ENCODE measurements at regions not wholly inside any gene's neighbourhood (a gene's known extent, or its start where the extent isn't known, plus 50 kb on each side); places are given as distances from the start of the nearest gene placed in this dataset.
A peak's percentile ranks its signal among the peaks of the same experiment; 100 is the strongest.

GRCh38 chr12:126858560-126858959 lies 1408.4 kb upstream of the TMEM132C start:
- TF ChIP-seq CTCF (IDR thresholded peaks at IDR 0.05; ENCODE audit: insufficient read depth, low read length, missing control alignments), result no peak
- ChIA-PET CTCF (no interaction called here), POLR2A (no interaction called here)
- no peak overlapping the region for H3K4me3 ChIP-seq (ENCODE audit: low read depth, low read length)
- no peak for DNase-seq (ENCODE audit: low read depth, low spot score)

GRCh38 chr12:126860210-126860609 lies 1406.8 kb upstream of the TMEM132C start:
- ChIA-PET CTCF (no interaction called here), POLR2A (no interaction called here)
- DNase-seq (ENCODE audit: low read depth, low spot score), result no peak
- no peak overlapping the region for H3K4me3 ChIP-seq (ENCODE audit: low read depth, low read length)
- no peak for TF ChIP-seq CTCF (IDR thresholded peaks at IDR 0.05; ENCODE audit: insufficient read depth, low read length, missing control alignments)

GRCh38 chr12:126862500-126862899 lies 1404.5 kb upstream of the TMEM132C start:
- DNase-seq (ENCODE audit: low read depth, low spot score), result no peak
- TF ChIP-seq CTCF (IDR thresholded peaks at IDR 0.05; ENCODE audit: insufficient read depth, low read length, missing control alignments), result no peak
- ChIA-PET CTCF (no interaction called here), POLR2A (no interaction called here)
- no peak overlapping the region for H3K4me3 ChIP-seq (ENCODE audit: low read depth, low read length)

- H3K4me3 ChIP-seq (ENCODE audit: low read depth, low read length), result no peak overlapping the region
- no peak for TF ChIP-seq CTCF (IDR thresholded peaks at IDR 0.05; ENCODE audit: insufficient read depth, low read length, missing control alignments)
- ChIA-PET POLR2A (no interaction called here), CTCF (no interaction called here)
- DNase-seq (ENCODE audit: low read depth, low spot score), result no peak
These were observed 1397.3 kb upstream of the TMEM132C start for GRCh38 chr12:126869644-126870043.

GRCh38 chr12:126873701-126874100 lies 1393.3 kb upstream of the TMEM132C start:
- CTCF ChIA-PET, result no interaction called here
- no peak overlapping the region for H3K4me3 ChIP-seq (ENCODE audit: low read depth, low read length)
- DNase-seq (ENCODE audit: low read depth, low spot score), result no peak
- TF ChIP-seq CTCF (IDR thresholded peaks at IDR 0.05; ENCODE audit: insufficient read depth, low read length, missing control alignments), result no peak
- POLR2A ChIA-PET, result no interaction called here

- ChIA-PET POLR2A (no interaction called here), CTCF (interaction anchor here (0.9 kb wide), 1 partner anchor 1692 kb away, joined by 3 read pairs; no protein-coding TSS in a partner anchor)
- no peak for DNase-seq (ENCODE audit: low read depth, low spot score)
These were observed 1392.4 kb upstream of the TMEM132C start for GRCh38 chr12:126874427-126875026.

More at GRCh38 chr12:126874427-126875026, 1392.4 kb upstream of the TMEM132C start:
- peak; percentile 32 for TF ChIP-seq CTCF (IDR thresholded peaks at IDR 0.05; ENCODE audit: insufficient read depth, low read length, missing control alignments)
- no peak overlapping the region for H3K4me3 ChIP-seq (ENCODE audit: low read depth, low read length)
